ENCODE measurements at regions not wholly inside any gene's neighbourhood (a gene's known extent, or its start where the extent isn't known, plus 50 kb on each side); places are given as distances from the start of the nearest gene placed in this dataset.
"Not testable (repeated sequence)": the region's sequence is repeated elsewhere in the genome, so short reads cannot be mapped to it uniquely, and the experiment has no call there.

- Histone ChIP-seq H3K4me3 (ENCODE audit: low read depth in 1 of 2, low read length in 1 of 2) (no peak overlapping the region), H3K9me3 (no peaks in the 10 kb centered on the region), H3K4me1 (ENCODE audit: control insufficient read depth in 1 of 2, insufficient read depth in 1 of 2, low read depth in 1 of 2, low read length in 1 of 2) (no peaks in the 10 kb centered on the region), H3K27ac (no peak overlapping the region), H3K36me3 (no peaks in the 10 kb centered on the region), H3K27me3 (no peaks in the 10 kb centered on the region)
- no peak for TF ChIP-seq CTCF (IDR thresholded peaks at IDR 0.05)
Observed at GRCh38 chr3:171915275-171915674, 72.1 kb downstream of the TMEM212 start.

GRCh38 chr3:171916888-171917287, 73.7 kb downstream of the TMEM212 start:
- Histone ChIP-seq H3K4me3 (ENCODE audit: low read depth in 1 of 2, low read length in 1 of 2) (no peak overlapping the region), H3K27me3 (no peaks in the 10 kb centered on the region), H3K9me3 (no peaks in the 10 kb centered on the region), H3K36me3 (no peaks in the 10 kb centered on the region), H3K4me1 (ENCODE audit: control insufficient read depth in 1 of 2, insufficient read depth in 1 of 2, low read depth in 1 of 2, low read length in 1 of 2) (no peaks in the 10 kb centered on the region), H3K27ac (no peak overlapping the region)
- TF ChIP-seq CTCF (IDR thresholded peaks at IDR 0.05), result no peak

GRCh38 chr3:171922629-171923028, 79.5 kb downstream of the TMEM212 start:
- H3K4me3 ChIP-seq (ENCODE audit: low read depth in 1 of 2, low read length in 1 of 2); H3K9me3 ChIP-seq; H3K36me3 ChIP-seq; H3K4me1 ChIP-seq (ENCODE audit: control insufficient read depth in 1 of 2, insufficient read depth in 1 of 2, low read depth in 1 of 2, low read length in 1 of 2); H3K27ac ChIP-seq; H3K27me3 ChIP-seq: not testable (repeated sequence)

GRCh38 chr3:171923668-171924067, 80.5 kb downstream of the TMEM212 start:
- not testable (repeated sequence) for H3K27ac ChIP-seq; H3K4me3 ChIP-seq (ENCODE audit: low read depth in 1 of 2, low read length in 1 of 2); H3K36me3 ChIP-seq; H3K4me1 ChIP-seq (ENCODE audit: control insufficient read depth in 1 of 2, insufficient read depth in 1 of 2, low read depth in 1 of 2, low read length in 1 of 2); H3K27me3 ChIP-seq; H3K9me3 ChIP-seq

- H3K4me3 ChIP-seq (ENCODE audit: low read depth in 1 of 2, low read length in 1 of 2); H3K27me3 ChIP-seq; H3K9me3 ChIP-seq: not testable (repeated sequence)
Observed at GRCh38 chr3:171924864-171925263, 81.7 kb downstream of the TMEM212 start.

GRCh38 chr3:171932153-171932611, 89.0 kb downstream of the TMEM212 start:
- H3K4me3 ChIP-seq (ENCODE audit: low read depth in 1 of 2, low read length in 1 of 2), result no peak overlapping the region
- H3K4me1 ChIP-seq (ENCODE audit: control insufficient read depth in 1 of 2, insufficient read depth in 1 of 2, low read depth in 1 of 2, low read length in 1 of 2), result peaks cover 18 to 24% of the 10 kb centered on the region in 2 experiments
- H3K27me3 ChIP-seq, result no peaks in the 10 kb centered on the region
- no peaks in the 10 kb centered on the region for H3K36me3 ChIP-seq
- H3K27ac ChIP-seq, result no peak overlapping the region
- no peak for TF ChIP-seq CTCF (IDR thresholded peaks at IDR 0.05)
- H3K9me3 ChIP-seq, result no peaks in the 10 kb centered on the region

More at GRCh38 chr3:171924864-171925263, 81.7 kb downstream of the TMEM212 start:
- H3K27ac ChIP-seq; H3K4me1 ChIP-seq (ENCODE audit: control insufficient read depth in 1 of 2, insufficient read depth in 1 of 2, low read depth in 1 of 2, low read length in 1 of 2); H3K36me3 ChIP-seq: not testable (repeated sequence)

GRCh38 chr3:171933441-171933840, 90.3 kb downstream of the TMEM212 start:
- Histone ChIP-seq H3K36me3 (no peaks in the 10 kb centered on the region), H3K9me3 (no peaks in the 10 kb centered on the region), H3K27ac (no peak overlapping the region), H3K27me3 (no peaks in the 10 kb centered on the region), H3K4me3 (ENCODE audit: low read depth in 1 of 2, low read length in 1 of 2) (no peak overlapping the region), H3K4me1 (ENCODE audit: control insufficient read depth in 1 of 2, insufficient read depth in 1 of 2, low read depth in 1 of 2, low read length in 1 of 2) (peaks cover 21 to 24% of the 10 kb centered on the region in 2 experiments)
- TF ChIP-seq CTCF (IDR thresholded peaks at IDR 0.05), result no peak
